Thyroid gland (tissue), 4 donors: ENCODE measurements at regions not wholly inside any gene's neighbourhood (a gene's known extent, or its start where the extent isn't known, plus 50 kb on each side); places are given as distances from the start of the nearest gene placed in this dataset.

ENCODE experiments used
- POLR2A ChIP-seq, 2 donors: fragments of 450-650 bp; IDR thresholded peaks; one replicate each; pipeline ENCODE4 v1.6.1; 2017; ENCODE audit warnings: antibody characterized with exemption in 2 of 2, mild to moderate bottlenecking in 2 of 2, moderate library complexity in 1 of 2
- TF ChIP-seq, protein P1 (sequence below), 6 experiments: fragments of 200-600 bp in 3 of 6; fragments of 450-650 bp in 3 of 6; sonication (generic) in 3 of 6; IDR thresholded peaks; one replicate each; pipeline ENCODE4 v1.5.1; 2016 to 2019; ENCODE audit warnings: antibody characterized with exemption in 6 of 6, mild to moderate bottlenecking in 2 of 6, inconsistent platforms in 1 of 6, moderate library complexity in 1 of 6

GRCh38 chr5:32991421-32991815 lies 280.3 kb downstream of the NPR3 start:
- TF ChIP-seq, protein P1, sequence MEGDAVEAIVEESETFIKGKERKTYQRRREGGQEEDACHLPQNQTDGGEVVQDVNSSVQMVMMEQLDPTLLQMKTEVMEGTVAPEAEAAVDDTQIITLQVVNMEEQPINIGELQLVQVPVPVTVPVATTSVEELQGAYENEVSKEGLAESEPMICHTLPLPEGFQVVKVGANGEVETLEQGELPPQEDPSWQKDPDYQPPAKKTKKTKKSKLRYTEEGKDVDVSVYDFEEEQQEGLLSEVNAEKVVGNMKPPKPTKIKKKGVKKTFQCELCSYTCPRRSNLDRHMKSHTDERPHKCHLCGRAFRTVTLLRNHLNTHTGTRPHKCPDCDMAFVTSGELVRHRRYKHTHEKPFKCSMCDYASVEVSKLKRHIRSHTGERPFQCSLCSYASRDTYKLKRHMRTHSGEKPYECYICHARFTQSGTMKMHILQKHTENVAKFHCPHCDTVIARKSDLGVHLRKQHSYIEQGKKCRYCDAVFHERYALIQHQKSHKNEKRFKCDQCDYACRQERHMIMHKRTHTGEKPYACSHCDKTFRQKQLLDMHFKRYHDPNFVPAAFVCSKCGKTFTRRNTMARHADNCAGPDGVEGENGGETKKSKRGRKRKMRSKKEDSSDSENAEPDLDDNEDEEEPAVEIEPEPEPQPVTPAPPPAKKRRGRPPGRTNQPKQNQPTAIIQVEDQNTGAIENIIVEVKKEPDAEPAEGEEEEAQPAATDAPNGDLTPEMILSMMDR (IDR thresholded peaks at IDR 0.05): no peak
- no peak for TF ChIP-seq POLR2A (IDR thresholded peaks at IDR 0.05)
